Activated CD4-positive, alpha-beta T cell treated with anti-CD3 and anti-CD28 coated beads for 4 hours (primary cell): ENCODE measurements at regions not wholly inside any gene's neighbourhood (a gene's known extent, or its start where the extent isn't known, plus 50 kb on each side); places are given as distances from the start of the nearest gene placed in this dataset.
"Not testable (repeated sequence)": the region's sequence is repeated elsewhere in the genome, so short reads cannot be mapped to it uniquely, and the experiment has no call there.

ENCODE experiments used
- DNase-seq, 2 donors: peaks; one replicate each; pipeline ENCODE4 v3.0.0-alpha.2; 2020

- no peak for DNase-seq
Observed at GRCh38 chr1:166307261-166308188, 140.7 kb upstream of the FAM78B start.

DNA sequence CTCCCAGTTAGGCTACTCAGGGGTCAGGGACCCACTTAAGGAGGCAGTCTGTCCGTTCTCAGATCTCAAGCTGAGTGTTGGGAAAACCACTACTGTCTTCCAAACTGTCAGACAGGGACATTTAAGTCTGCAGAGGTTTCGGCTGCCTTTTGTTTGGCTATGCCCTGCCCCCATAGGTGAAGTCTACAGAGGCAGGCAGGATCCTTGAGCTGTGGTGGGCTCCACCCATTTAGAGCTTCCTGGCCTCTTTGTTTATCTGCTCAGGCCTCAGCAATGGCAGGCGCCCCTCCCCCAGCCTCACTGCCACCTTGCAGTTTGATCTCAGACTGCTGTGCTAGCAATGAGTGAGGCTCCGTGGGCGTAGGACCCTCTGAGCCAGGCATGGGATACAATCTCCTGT is 149.5 kb upstream of the FAM78B start:
- not testable (repeated sequence) for DNase-seq

DNA sequence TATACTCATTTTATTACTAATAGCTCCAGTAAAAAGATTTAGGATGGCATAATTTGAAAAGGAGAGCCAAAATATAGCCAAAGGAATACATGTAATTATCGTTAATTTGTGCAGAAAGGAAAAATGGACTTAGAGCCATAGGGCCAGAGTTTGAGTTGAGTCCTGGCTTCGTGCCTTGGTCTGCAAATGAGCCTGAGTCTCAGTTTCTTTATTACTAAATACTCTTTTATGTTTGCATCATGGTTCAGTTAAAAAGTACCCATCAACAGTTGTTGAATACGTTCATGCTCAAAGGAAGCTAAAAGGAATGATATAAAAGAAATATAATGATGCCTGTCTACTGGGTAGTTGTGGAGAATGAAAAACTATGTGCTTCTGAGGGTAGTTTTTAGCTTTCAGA is 155.7 kb upstream of the FAM78B start:
- DNase-seq: no peak

DNA sequence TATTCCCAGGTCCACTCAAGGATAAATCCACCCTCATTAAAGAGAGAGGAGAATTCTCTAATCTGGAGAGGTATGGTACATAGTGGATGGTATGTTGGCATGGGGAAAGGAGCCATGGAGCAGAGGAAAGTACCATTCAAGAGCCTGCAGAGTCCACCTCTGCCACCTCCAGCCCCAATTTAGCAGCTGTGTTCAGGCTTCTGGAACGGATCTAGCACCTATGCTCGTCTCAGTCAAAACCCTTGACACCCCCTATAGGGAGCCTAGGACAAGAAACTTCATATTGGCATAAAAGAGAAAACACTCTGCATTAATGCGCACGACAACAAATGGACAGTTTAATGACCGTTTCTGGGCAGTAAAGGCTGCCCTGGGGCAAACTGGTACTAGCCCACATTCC is 161.1 kb upstream of the FAM78B start:
- no peak for DNase-seq

DNA sequence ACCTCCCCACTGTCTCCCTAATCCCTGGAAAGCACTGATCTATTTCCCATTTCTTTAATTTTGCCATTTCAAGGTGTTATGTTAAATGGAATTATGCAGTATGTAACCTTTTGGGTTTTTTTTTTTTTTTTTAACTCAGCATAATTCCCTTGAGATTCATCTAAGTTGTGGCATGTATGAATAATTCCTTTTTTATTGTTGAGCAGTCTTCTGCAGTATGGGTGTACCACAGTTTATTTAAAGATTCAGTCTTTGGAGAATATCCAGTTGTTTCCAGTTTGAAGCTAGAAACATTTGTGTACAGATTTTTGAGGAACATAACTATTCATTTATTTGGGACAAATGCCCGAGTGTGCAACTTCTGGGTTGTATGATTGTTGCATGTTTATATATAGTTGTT is 162.2 kb upstream of the FAM78B start:
- DNase-seq: no peak

GRCh38 chr1:166330096-166330495 is 163.3 kb upstream of the FAM78B start:
- DNase-seq: no peak

GRCh38 chr1:166338105-166338504 is 171.3 kb upstream of the FAM78B start:
- DNase-seq: no peak

- no peak for DNase-seq
Observed at GRCh38 chr1:166340709-166341108, 173.9 kb upstream of the FAM78B start.

DNA sequence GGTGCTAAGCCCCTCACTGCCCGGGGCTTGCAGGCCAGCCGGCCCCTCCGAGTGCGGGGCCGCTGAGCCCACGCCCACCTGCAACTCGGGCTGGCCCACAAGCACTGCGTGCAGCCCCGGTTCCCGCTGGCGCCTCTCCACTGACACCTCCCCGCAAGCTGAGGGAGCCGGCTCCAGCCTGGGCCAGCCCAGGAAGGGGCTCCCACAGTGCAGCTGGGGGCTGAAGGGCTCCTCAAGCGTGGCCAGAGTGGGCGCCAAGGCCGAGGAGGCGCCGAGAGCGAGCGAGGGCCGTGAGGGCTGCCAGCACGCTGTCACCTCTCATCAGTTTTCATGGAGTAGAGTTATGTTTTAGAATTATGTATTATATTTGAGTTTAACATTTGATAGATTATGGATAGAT is 176.5 kb upstream of the FAM78B start:
- no peak for DNase-seq

DNA sequence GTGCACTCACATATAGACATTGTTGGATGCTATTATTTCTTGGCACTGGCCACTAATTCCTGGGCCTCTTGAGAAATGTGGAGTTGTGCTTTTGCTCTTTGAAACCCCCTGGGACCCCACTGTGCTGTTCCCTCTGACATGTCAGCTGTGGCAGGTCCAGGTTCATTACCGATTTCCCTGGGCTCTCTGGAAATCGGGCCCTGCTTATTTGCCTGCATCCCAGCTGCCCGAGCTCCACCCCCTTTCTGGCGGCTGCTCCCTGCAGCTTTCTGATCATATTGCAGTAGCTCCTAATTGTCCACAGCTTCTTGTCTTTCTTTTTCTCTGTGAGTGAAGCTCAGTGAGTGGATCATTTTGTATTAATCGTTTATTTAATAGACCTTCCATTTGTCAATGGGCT is 183.7 kb upstream of the FAM78B start:
- DNase-seq: no peak

DNA sequence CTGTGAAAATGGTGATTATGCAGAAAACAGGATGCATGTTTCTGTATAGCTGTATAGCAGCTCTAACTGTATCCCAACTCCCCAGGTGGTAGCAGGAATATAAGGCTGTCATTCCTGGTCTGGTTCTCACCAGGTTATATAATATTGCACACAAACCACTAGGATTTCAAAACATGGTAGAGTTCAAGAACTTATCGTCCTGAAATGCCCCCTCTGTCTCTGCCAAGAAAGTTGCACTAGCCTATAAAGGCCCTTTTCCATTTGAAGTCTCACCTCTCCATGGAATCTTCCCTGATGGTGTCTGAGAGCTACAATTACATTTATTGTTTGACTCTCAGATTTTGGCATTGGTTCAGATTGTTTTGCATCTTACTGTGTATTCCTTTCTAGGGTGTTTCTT is 184.9 kb upstream of the FAM78B start:
- DNase-seq: no peak

GRCh38 chr1:166353213-166353612 is 186.4 kb upstream of the FAM78B start:
- no peak for DNase-seq

GRCh38 chr1:166354406-166354805 is 187.6 kb upstream of the FAM78B start:
- DNase-seq: no peak

DNA sequence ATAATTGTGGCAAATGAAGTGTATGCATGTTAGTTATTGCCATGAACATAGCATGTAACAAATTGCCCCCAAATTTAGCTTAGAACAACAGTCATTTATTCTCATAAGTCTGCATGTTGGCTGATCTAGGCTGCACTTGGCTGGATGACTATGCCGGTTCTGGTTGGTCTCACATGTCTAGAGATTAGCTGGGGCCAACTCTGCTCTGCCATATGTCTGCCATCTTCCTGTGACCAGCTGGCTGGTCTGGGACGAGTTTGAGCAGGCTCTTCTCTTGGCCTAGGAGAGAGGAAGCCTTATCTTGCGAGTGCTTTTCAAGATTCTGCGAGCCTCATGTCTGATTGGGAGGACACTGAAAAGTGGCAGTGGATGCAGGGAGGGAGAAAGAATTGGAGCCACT is 198.3 kb upstream of the FAM78B start:
- no peak for DNase-seq

GRCh38 chr1:166368030-166368429 is 201.2 kb upstream of the FAM78B start:
- DNase-seq: no peak

DNA sequence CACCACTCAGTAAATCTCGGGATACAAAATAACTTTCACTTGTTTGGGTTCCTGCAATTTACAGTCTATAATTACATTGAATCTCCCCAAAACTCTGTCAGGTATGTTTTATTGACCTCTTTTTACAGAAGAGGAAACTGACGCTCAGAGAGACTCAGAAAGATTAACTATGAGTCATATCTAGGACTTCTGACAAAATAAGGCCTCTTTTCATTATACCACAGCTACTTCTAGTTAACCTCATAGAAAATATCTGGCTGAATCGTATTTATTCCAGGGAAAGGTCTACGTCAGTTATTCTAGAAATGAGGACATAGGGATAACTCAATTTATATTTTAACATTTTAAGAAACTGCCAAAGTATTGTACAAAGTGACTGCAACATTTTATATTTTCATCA is 211.1 kb upstream of the FAM78B start:
- no peak for DNase-seq

- no peak for DNase-seq
Observed at GRCh38 chr1:166378805-166379204, 212.0 kb upstream of the FAM78B start.

- no peak for DNase-seq
Observed at GRCh38 chr1:166379447-166379846, 212.6 kb upstream of the FAM78B start.

- DNase-seq: no peak
Observed at GRCh38 chr1:166383137-166383536, 216.3 kb upstream of the FAM78B start.

DNA sequence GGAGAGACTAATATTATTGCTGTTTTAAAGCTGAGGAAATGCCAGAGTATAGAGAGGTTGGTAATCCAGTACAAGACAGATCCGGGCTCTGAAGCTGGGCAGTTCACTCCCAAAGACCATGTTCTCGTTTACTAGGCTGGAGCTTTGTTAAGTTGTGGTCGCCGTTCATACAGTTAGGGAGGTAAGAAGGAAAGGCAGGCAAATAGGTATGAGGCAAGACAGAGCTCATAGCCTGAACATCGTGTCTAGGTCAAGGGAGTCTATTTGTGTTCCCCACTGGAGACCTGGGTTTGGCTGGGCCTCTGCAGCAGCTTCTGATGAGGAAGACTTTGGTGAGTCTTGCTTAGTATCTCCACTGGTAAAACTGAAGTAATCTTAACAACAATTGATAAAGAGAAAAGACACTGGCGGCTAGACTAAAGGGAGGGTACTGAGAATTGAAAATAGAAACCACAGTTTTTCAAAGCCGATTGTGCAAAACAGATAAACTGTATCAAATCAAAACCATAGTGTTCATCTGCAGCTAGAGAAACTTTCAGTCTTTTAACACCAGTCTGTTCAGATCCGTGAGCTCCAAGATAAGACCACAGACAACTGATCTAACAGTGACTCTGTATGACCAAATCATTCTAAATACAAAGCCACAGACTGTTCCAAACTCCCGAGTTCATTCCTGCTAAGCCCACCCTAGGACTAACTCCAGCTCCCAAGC is 217.0 kb upstream of the FAM78B start:
- DNase-seq: no peak

- DNase-seq: no peak
Observed at GRCh38 chr1:166384948-166385347, 218.1 kb upstream of the FAM78B start.

GRCh38 chr1:166390366-166391033 is 223.7 kb upstream of the FAM78B start:
- DNase-seq: no peak

DNA sequence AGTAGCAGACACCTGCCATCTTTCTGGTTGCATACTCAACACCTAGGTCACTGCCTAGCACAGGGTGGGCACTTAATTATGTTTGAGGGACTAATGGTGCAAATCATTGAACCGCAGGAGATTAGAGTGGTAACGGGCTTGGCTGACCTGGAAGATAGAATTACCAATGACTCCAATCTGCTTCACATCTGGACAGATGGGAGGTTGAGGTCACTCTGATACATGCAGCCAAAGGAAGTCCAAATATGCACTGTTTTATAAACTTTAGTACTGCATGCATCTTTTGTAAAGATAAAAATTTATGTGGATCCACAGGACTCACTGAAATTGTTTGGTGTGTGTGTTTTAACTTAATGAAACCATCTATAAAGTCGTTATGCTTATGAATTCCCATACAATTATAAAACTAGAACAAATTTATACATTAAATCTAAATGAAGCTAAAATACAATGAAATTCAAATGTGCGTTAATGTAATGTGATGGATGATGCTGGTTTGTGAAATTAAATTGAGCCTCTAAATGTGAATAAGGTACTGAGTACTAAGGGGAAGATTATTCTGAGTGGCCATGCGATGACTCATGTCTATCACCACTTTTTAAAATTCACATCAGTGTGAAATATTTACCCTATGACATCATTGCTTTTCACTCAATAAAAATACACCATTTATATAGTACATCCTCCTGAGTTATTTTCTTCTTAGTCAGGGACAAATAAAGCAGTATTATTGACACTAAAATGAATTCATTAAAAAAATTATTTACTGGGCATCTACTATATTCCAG is 224.7 kb upstream of the FAM78B start:
- no peak for DNase-seq
